Stimulated activated CD8-positive, alpha-beta memory T cell treated with anti-CD3 and anti-CD28 coated beads, Interleukin-2, amount 100 ng/mL, for 48 hours (primary cell): ENCODE measurements at regions not wholly inside any gene's neighbourhood (a gene's known extent, or its start where the extent isn't known, plus 50 kb on each side); places are given as distances from the start of the nearest gene placed in this dataset.
A peak's percentile ranks its signal among the peaks of the same experiment; 100 is the strongest.
"Not testable (repeated sequence)": the region's sequence is repeated elsewhere in the genome, so short reads cannot be mapped to it uniquely, and the experiment has no call there.

ENCODE experiments used
- DNase-seq, 2 donors: peaks; one replicate each; pipeline ENCODE4 v3.0.0-alpha.2; 2020; ENCODE audit warnings: low read depth in 2 of 2

- no peak for DNase-seq
Observed at GRCh38 chr20:48440916-48441315, 386.9 kb downstream of the PREX1 start.

GRCh38 chr20:48440261-48440660 is 387.5 kb downstream of the PREX1 start:
- not testable (repeated sequence) for DNase-seq

- no peak for DNase-seq
Observed at GRCh38 chr20:48437146-48437545, 390.7 kb downstream of the PREX1 start.

GRCh38 chr20:48436609-48437008 is 391.2 kb downstream of the PREX1 start:
- DNase-seq, result not testable (repeated sequence)

GRCh38 chr20:48433178-48433577 is 394.6 kb downstream of the PREX1 start:
- no peak for DNase-seq

GRCh38 chr20:48432494-48432832 is 395.3 kb downstream of the PREX1 start:
- DNase-seq, result no peak

GRCh38 chr20:48431653-48432493 is 395.9 kb downstream of the PREX1 start:
- DNase-seq, result no peak

GRCh38 chr20:48426630-48427029 is 401.2 kb downstream of the PREX1 start:
- DNase-seq, result no peak

- no peak for DNase-seq
Observed at GRCh38 chr20:48425817-48426612, 401.8 kb downstream of the PREX1 start.

GRCh38 chr20:48425321-48425720 is 402.5 kb downstream of the PREX1 start:
- DNase-seq, result no peak

GRCh38 chr20:48422242-48422960 is 405.4 kb downstream of the PREX1 start:
- no peak for DNase-seq

- no peak for DNase-seq
Observed at GRCh38 chr20:48421547-48421946, 406.3 kb downstream of the PREX1 start.

GRCh38 chr20:48420176-48420575 is 407.6 kb downstream of the PREX1 start:
- DNase-seq, result no peak

- no peak for DNase-seq
Observed at GRCh38 chr20:48419173-48419572, 408.6 kb downstream of the PREX1 start.

GRCh38 chr20:48416002-48416401 is 411.8 kb downstream of the PREX1 start:
- DNase-seq, result no peak

- DNase-seq, result no peak
Observed at GRCh38 chr20:48414786-48415185, 413.0 kb downstream of the PREX1 start.

GRCh38 chr20:48411919-48412522 is 415.8 kb downstream of the PREX1 start:
- DNase-seq, result no peak

GRCh38 chr20:48411245-48411644 is 416.6 kb downstream of the PREX1 start:
- DNase-seq, result no peak

- no peak for DNase-seq
Observed at GRCh38 chr20:48409055-48409615, 418.7 kb downstream of the PREX1 start.

- no peak for DNase-seq
Observed at GRCh38 chr20:48407710-48408109, 420.1 kb downstream of the PREX1 start.

GRCh38 chr20:48406912-48407340 is 420.9 kb downstream of the PREX1 start:
- no peak for DNase-seq

- peak in 1 of 2 donors; percentile 33 for DNase-seq
Observed at GRCh38 chr20:48406498-48406897, 421.3 kb downstream of the PREX1 start.
